GM12878 (cell line): ENCODE measurements at regions not wholly inside any gene's neighbourhood (a gene's known extent, or its start where the extent isn't known, plus 50 kb on each side); places are given as distances from the start of the nearest gene placed in this dataset.

ENCODE experiments used
- ATAC-seq: fragments of 200-7000 bp; cut with Tn5 transposase; 3 replicates; pipeline ENCODE4 v1.9.1; 2020; ENCODE audit warnings: mild to moderate bottlenecking, moderate library complexity
- BruUV-seq: library from RNA; stranded (reverse); fragments of 400-500 nt; replicated peaks from 2 replicates; lab custom pipeline; 2021; lab: Mats Ljungman, UMichigan
- CTCF ChIA-PET: fragments of 300-600 bp; sonication (Branson Sonifier 250); formaldehyde crosslinking; extraction: SDS; loops from one replicate; lab custom pipeline; 2021; ENCODE audit warnings: inconsistent platforms; lab: Yijun Ruan, JAX
- POLR2A ChIA-PET: fragments of 350-600 bp; formaldehyde crosslinking; extraction: SDS; loops from one replicate; lab custom pipeline; 2021; ENCODE audit warnings: inconsistent platforms; lab: Charles Lee
- RAD21 ChIA-PET: fragments of 300-600 bp; sonication (Branson Sonifier 250); formaldehyde crosslinking; loops from one replicate; lab custom pipeline; 2023; ENCODE audit warnings: antibody characterized with exemption; ENCODE audit not compliant: unreplicated experiment; lab: Charles Lee
- SMC1A ChIA-PET: fragments of 300-600 bp; sonication (Branson Sonifier 250); formaldehyde crosslinking; loops from one replicate; lab custom pipeline; 2023; ENCODE audit not compliant: unreplicated experiment, uncharacterized antibody; lab: Charles Lee
- DNase-seq: peaks from one replicate; pipeline ENCODE4 v3.0.0-alpha.2; 2011; ENCODE audit warnings: low read depth, low spot score
- FAIRE-seq: peaks from 3 replicates; lab custom pipeline; 2011; peaks lifted over from hg19 to GRCh38; lab: Jason Lieb, UNC
- H2AFZ ChIP-seq: 2 replicates; pipeline ENCODE4 v1.6.0; 2011; ENCODE audit warnings: low read depth, low read length, control low read depth; ENCODE audit not compliant: control insufficient read depth
- H3K27ac ChIP-seq: 2 replicates; pipeline ENCODE4 v1.5.1; 2011; ENCODE audit warnings: control low read depth; ENCODE audit not compliant: control insufficient read depth, insufficient read depth
- H3K27me3 ChIP-seq, 2 experiments: replicated peaks in 1 of 2; 2 replicates each; pipeline versions ENCODE4 v1.6.0 to v1.6.1; 2011; ENCODE audit warnings: low read length in 1 of 2; ENCODE audit not compliant: control insufficient read depth in 2 of 2, insufficient read depth in 2 of 2
- H3K36me3 ChIP-seq, 2 experiments: 2 replicates each; pipeline ENCODE4 v1.5.1; 2011; ENCODE audit warnings: low read length in 1 of 2; ENCODE audit not compliant: control insufficient read depth in 2 of 2, insufficient read depth in 2 of 2
- H3K4me1 ChIP-seq: 2 replicates; pipeline ENCODE4 v1.6.1; 2011; ENCODE audit warnings: mild to moderate bottlenecking, low read length, moderate library complexity, mixed read lengths; ENCODE audit not compliant: control insufficient read depth, insufficient read depth
- H3K4me2 ChIP-seq: 2 replicates; pipeline ENCODE4 v1.6.0; 2011; ENCODE audit warnings: control low read depth; ENCODE audit not compliant: control insufficient read depth, insufficient read depth
- H3K4me3 ChIP-seq: fragments of 200-600 bp; sonication (generic); 2 replicates; pipeline ENCODE4 v1.5.1; 2016
- H3K79me2 ChIP-seq: 2 replicates; pipeline ENCODE4 v1.6.0; 2011; ENCODE audit warnings: low read length; ENCODE audit not compliant: control insufficient read depth, insufficient read depth
- H3K9ac ChIP-seq: 2 replicates; pipeline ENCODE4 v1.8.0; 2011; ENCODE audit warnings: low read length, control low read depth, mixed read lengths; ENCODE audit not compliant: control insufficient read depth, insufficient read depth
- H3K9me3 ChIP-seq: replicated peaks from 3 replicates; pipeline ENCODE4 v1.5.1; 2011; ENCODE audit warnings: mild to moderate bottlenecking, low read length; ENCODE audit not compliant: control insufficient read depth, insufficient read depth
- H4K20me1 ChIP-seq: 2 replicates; pipeline ENCODE4 v1.6.0; 2011; ENCODE audit not compliant: control insufficient read depth, insufficient read depth
- ASH2L ChIP-seq: fragments of 300-600, 200-600 bp; sonication (generic); IDR thresholded peaks from 2 replicates; pipeline ENCODE4 v1.6.1; 2017; ENCODE audit warnings: low read depth, mild to moderate bottlenecking, borderline replicate concordance
- CHD1 ChIP-seq: IDR thresholded peaks from 2 replicates; pipeline ENCODE4 v1.6.1; 2012; ENCODE audit warnings: low read depth, low read length, improper control_type of control experiment
- CHD2 ChIP-seq: IDR thresholded peaks from 2 replicates; pipeline ENCODE4 v1.6.1; 2011; ENCODE audit warnings: low read depth, low read length, improper control_type of control experiment, borderline replicate concordance
- EP300 ChIP-seq, 2 experiments: fragments of 150-350 bp in 1 of 2; IDR thresholded peaks; 2 replicates each; pipeline ENCODE4 v1.6.1; 2011 to 2012; ENCODE audit warnings: low read depth in 2 of 2, low read length in 2 of 2, borderline replicate concordance in 1 of 2, improper control_type of control experiment in 1 of 2, inconsistent platforms in 1 of 2; ENCODE audit not compliant: control insufficient read depth in 1 of 2
- KLF5 ChIP-seq: fragments of 450-650 bp; IDR thresholded peaks from 2 replicates; pipeline ENCODE4 v1.6.1; 2014; ENCODE audit warnings: mild to moderate bottlenecking; ENCODE audit not compliant: partially characterized antibody
- MTA3 ChIP-seq: IDR thresholded peaks from 2 replicates; pipeline ENCODE4 v1.6.1; 2012; ENCODE audit warnings: low read length, inconsistent platforms, borderline replicate concordance
- NFYB ChIP-seq: IDR thresholded peaks from 2 replicates; pipeline ENCODE4 v1.6.1; 2011; ENCODE audit warnings: low read depth, mild to moderate bottlenecking, low read length, improper control_type of control experiment, moderate library complexity; ENCODE audit not compliant: insufficient read depth
- POLR2AphosphoS5 ChIP-seq: IDR thresholded peaks from 2 replicates; pipeline ENCODE4 v1.6.1; 2011; ENCODE audit warnings: mild to moderate bottlenecking, low read length, inconsistent platforms
- RAD21 ChIP-seq: IDR thresholded peaks from 2 replicates; pipeline ENCODE4 v1.6.1; 2011; ENCODE audit warnings: mild to moderate bottlenecking, low read depth, low read length, moderate library complexity; ENCODE audit not compliant: insufficient read depth
- STAT1 ChIP-seq: fragments of 450-650 bp; conservative IDR thresholded peaks from 2 replicates; pipeline ENCODE4 v1.6.1; 2014; ENCODE audit warnings: antibody characterized with exemption, mild to moderate bottlenecking
- WGBS: methylation state at CpG from one replicate; pipeline ENCODE4 v1.1.6; 2016; ENCODE audit warnings: low lambda C conversion rate; ENCODE audit not compliant: insufficient replicate concordance, insufficient coverage; ENCODE audit errors: missing lambda C conversion rate; 5-methylcytosine and 5-hydroxymethylcytosine counted together
- in situ Hi-C: fragments of 300-500 bp; cut with MboI; formaldehyde crosslinking; loops from 9 replicates; pipeline ENCODE4 v1.14.3; 2018; ENCODE audit warnings: mixed read lengths
- intact Hi-C: fragments of 100-400 bp; cut with micrococcal nuclease; formaldehyde crosslinking; loops from one replicate; pipeline ENCODE4 v1.14.2; 2022; ENCODE audit not compliant: unreplicated experiment
- TF ChIP-seq, protein P1 (sequence below): fragments of 450-650 bp; IDR thresholded peaks from 2 replicates; pipeline ENCODE4 v1.6.1; 2017; ENCODE audit warnings: mild to moderate bottlenecking
- TF ChIP-seq, protein P2 (sequence below): IDR thresholded peaks from 2 replicates; pipeline ENCODE4 v1.6.1; 2011; ENCODE audit warnings: borderline replicate concordance, low read depth, mild to moderate bottlenecking, moderate library complexity, low read length; ENCODE audit not compliant: insufficient read depth, poor library complexity, severe bottlenecking
- TF ChIP-seq, protein P3 (sequence below), 3 experiments: IDR thresholded peaks in 2 of 3; conservative IDR thresholded peaks in 1 of 3; 2 replicates each; pipeline ENCODE4 v1.5.1; 2011; ENCODE audit warnings: low read depth in 3 of 3, low read length in 3 of 3, mild to moderate bottlenecking in 3 of 3, control low read depth in 2 of 3, moderate library complexity in 2 of 3, inconsistent platforms in 1 of 3, mixed read lengths in 1 of 3; ENCODE audit not compliant: control insufficient read depth in 2 of 3, insufficient read depth in 1 of 3; ENCODE audit errors: extremely low read depth in 1 of 3
- TF ChIP-seq, protein P4 (sequence below): IDR thresholded peaks from 2 replicates; pipeline ENCODE4 v1.6.1; 2012; ENCODE audit warnings: low read length, inconsistent platforms

DNA sequence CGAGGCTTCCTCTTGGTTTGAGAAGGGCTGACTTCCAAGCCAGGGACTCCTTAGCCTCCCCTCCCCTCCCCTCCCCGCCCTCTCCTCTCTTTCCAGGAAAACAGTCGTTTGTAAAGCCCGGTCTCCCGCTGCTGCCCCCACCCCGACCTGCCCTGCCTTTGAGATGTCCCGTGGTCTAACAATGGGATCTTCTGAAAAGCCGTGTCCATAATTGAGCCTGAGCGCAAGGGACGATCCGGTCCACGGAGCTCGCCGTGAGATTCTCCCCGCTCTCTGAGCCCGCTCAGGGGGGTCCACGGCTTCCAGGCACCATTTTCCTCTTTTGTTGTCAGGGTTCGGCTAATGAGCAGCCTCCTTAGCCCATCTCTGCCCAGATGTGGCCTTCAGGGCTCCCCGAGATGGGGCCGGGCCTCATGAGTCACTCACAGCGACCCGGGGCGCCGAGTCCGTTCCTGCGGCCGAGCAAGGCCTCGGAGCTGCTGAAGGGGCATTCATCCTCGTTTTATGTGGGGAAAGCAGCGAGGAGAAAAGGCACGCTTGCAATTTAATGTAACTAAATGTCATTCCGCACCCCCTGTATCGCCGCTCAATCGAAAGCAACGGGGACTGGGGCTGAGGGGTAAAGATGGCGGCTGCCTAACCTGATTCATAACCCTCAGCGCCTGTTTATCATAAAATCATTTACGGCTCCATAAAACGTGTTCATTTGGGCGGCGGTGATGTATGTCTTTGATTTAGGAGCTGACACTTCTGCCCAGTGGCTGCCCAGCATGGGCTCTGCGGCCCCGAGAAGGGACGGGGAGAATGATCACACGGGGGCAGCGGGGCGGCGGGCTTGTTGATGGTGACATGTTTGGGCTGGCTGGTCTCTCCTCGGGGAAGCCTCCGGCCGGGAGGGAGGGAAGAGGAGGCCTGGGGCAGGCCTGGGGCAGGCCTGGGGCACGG, 232.6 kb upstream of the C1orf174 start:
- Histone ChIP-seq H3K4me2 (no peak overlapping the region), H3K9me3 (no peaks in the 10 kb centered on the region; the same call in 2 of the 3 replicates), H3K27me3 (no peaks in the 10 kb centered on the region), H3K9ac (no peak overlapping the region), H3K36me3 (no peaks in the 10 kb centered on the region), H3K4me3 (no peak overlapping the region), H2AFZ (no peak overlapping the region), H3K79me2 (no peaks in the 10 kb centered on the region), H4K20me1 (no peaks in the 10 kb centered on the region), H3K27ac (no peak overlapping the region), H3K4me1 (no peaks in the 10 kb centered on the region)
- ChIA-PET RAD21 (no interaction called here), POLR2A (no interaction called here), SMC1A (no interaction called here), CTCF (no interaction called here)
- no peak for DNase-seq
- no peak for FAIRE-seq
- ATAC-seq: no peak
- in situ Hi-C loops (no loop called here), intact Hi-C loops (no loop called here)
- whole genome bisulfite sequencing: 65% methylated on average over 43 of the region's 53 CpGs
- BruUV-seq: no TSS peak
- TF ChIP-seq, protein P1, sequence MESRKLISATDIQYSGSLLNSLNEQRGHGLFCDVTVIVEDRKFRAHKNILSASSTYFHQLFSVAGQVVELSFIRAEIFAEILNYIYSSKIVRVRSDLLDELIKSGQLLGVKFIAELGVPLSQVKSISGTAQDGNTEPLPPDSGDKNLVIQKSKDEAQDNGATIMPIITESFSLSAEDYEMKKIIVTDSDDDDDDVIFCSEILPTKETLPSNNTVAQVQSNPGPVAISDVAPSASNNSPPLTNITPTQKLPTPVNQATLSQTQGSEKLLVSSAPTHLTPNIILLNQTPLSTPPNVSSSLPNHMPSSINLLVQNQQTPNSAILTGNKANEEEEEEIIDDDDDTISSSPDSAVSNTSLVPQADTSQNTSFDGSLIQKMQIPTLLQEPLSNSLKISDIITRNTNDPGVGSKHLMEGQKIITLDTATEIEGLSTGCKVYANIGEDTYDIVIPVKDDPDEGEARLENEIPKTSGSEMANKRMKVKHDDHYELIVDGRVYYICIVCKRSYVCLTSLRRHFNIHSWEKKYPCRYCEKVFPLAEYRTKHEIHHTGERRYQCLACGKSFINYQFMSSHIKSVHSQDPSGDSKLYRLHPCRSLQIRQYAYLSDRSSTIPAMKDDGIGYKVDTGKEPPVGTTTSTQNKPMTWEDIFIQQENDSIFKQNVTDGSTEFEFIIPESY: no peak
- no peak for TF ChIP-seq CHD2
- TF ChIP-seq MTA3: no peak
- no peak for TF ChIP-seq NFYB
- TF ChIP-seq, protein P2, sequence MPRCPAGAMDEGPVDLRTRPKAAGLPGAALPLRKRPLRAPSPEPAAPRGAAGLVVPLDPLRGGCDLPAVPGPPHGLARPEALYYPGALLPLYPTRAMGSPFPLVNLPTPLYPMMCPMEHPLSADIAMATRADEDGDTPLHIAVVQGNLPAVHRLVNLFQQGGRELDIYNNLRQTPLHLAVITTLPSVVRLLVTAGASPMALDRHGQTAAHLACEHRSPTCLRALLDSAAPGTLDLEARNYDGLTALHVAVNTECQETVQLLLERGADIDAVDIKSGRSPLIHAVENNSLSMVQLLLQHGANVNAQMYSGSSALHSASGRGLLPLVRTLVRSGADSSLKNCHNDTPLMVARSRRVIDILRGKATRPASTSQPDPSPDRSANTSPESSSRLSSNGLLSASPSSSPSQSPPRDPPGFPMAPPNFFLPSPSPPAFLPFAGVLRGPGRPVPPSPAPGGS: no peak
- no peak for TF ChIP-seq CHD1
- no peak for TF ChIP-seq RAD21
- TF ChIP-seq EP300 (IDR thresholded peaks at IDR 0.05; ENCODE audit: borderline replicate concordance in 1 of 2, control insufficient read depth in 1 of 2, low read depth in 2 of 2, low read length in 2 of 2): no peak
- no peak for TF ChIP-seq ASH2L
- TF ChIP-seq, protein P3, sequence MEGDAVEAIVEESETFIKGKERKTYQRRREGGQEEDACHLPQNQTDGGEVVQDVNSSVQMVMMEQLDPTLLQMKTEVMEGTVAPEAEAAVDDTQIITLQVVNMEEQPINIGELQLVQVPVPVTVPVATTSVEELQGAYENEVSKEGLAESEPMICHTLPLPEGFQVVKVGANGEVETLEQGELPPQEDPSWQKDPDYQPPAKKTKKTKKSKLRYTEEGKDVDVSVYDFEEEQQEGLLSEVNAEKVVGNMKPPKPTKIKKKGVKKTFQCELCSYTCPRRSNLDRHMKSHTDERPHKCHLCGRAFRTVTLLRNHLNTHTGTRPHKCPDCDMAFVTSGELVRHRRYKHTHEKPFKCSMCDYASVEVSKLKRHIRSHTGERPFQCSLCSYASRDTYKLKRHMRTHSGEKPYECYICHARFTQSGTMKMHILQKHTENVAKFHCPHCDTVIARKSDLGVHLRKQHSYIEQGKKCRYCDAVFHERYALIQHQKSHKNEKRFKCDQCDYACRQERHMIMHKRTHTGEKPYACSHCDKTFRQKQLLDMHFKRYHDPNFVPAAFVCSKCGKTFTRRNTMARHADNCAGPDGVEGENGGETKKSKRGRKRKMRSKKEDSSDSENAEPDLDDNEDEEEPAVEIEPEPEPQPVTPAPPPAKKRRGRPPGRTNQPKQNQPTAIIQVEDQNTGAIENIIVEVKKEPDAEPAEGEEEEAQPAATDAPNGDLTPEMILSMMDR (IDR thresholded peaks at IDR 0.05 in 2 of 3, conservative IDR thresholded peaks at IDR 0.05 in 1 of 3; ENCODE audit: control insufficient read depth in 2 of 3, extremely low read depth in 1 of 3, insufficient read depth in 1 of 3, low read depth in 3 of 3, low read length in 3 of 3): no peak
- no peak for TF ChIP-seq KLF5
- TF ChIP-seq POLR2AphosphoS5: no peak
- no peak for TF ChIP-seq STAT1
- TF ChIP-seq, protein P4, sequence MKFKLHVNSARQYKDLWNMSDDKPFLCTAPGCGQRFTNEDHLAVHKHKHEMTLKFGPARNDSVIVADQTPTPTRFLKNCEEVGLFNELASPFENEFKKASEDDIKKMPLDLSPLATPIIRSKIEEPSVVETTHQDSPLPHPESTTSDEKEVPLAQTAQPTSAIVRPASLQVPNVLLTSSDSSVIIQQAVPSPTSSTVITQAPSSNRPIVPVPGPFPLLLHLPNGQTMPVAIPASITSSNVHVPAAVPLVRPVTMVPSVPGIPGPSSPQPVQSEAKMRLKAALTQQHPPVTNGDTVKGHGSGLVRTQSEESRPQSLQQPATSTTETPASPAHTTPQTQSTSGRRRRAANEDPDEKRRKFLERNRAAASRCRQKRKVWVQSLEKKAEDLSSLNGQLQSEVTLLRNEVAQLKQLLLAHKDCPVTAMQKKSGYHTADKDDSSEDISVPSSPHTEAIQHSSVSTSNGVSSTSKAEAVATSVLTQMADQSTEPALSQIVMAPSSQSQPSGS: no peak
